ENCODE measurements at regions not wholly inside any gene's neighbourhood (a gene's known extent, or its start where the extent isn't known, plus 50 kb on each side); places are given as distances from the start of the nearest gene placed in this dataset.
"Not testable (repeated sequence)": the region's sequence is repeated elsewhere in the genome, so short reads cannot be mapped to it uniquely, and the experiment has no call there.

DNA sequence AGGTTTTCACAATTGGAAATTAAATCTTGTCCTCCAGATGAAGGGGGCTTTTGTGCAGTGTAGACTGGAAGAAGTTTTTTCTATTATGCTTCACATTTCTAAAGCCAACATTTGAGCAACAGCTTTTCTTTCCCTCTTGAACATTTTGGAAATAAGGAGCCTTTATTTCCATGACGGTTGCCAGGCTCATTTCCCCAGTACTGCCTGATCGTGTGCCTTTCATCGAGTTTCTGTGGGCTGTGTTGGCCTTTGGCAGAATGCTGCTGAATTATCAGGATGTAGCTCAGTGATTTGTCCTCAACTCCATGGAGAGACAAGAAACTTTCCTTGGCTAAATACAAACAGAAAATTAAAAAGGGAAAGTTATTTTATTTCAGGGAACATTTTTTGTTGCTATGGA, 314.8 kb upstream of the LRRC3B start:
- Histone ChIP-seq H3K27ac (no peak overlapping the region), H3K9ac (ENCODE audit: low read depth in 2 of 2, low read length in 2 of 2) (no peak overlapping the region), H3K36me3 (no peaks in the 10 kb centered on the region), H3K27me3 (no peaks in the 10 kb centered on the region), H3K4me1 (no peaks in the 10 kb centered on the region), H3K4me3 (no peak overlapping the region), H3K9me3 (no peaks in the 10 kb centered on the region)
- intact Hi-C loops (cut with DNase I) = no loop called here
- TF ChIP-seq, protein P1, sequence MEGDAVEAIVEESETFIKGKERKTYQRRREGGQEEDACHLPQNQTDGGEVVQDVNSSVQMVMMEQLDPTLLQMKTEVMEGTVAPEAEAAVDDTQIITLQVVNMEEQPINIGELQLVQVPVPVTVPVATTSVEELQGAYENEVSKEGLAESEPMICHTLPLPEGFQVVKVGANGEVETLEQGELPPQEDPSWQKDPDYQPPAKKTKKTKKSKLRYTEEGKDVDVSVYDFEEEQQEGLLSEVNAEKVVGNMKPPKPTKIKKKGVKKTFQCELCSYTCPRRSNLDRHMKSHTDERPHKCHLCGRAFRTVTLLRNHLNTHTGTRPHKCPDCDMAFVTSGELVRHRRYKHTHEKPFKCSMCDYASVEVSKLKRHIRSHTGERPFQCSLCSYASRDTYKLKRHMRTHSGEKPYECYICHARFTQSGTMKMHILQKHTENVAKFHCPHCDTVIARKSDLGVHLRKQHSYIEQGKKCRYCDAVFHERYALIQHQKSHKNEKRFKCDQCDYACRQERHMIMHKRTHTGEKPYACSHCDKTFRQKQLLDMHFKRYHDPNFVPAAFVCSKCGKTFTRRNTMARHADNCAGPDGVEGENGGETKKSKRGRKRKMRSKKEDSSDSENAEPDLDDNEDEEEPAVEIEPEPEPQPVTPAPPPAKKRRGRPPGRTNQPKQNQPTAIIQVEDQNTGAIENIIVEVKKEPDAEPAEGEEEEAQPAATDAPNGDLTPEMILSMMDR (IDR thresholded peaks at IDR 0.05) = no peak
- DNase-seq = no peak

DNA sequence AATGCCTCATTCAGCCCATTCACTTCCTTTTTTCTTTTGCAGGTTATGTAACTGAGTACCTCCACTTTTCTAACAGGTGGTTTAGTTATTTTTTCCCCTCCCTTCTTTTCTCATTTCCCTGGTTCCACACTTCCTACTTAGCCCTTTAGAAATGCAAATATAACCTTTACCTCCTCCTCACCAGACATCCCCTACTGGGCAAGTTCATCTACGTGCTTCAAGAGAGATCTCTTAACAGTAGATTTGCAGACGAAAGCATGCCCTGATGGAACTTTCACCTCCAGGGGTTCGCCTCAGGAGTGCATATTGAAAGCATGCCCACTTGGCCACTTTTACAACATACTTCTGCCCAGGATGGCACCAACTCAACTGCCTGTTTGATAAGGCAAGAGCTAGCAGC, 314.1 kb upstream of the LRRC3B start:
- Histone ChIP-seq H3K9ac (ENCODE audit: low read depth in 2 of 2, low read length in 2 of 2) (no peak overlapping the region), H3K27ac (no peak overlapping the region), H3K4me1 (no peaks in the 10 kb centered on the region), H3K4me3 (no peak overlapping the region), H3K36me3 (no peaks in the 10 kb centered on the region), H3K9me3 (no peaks in the 10 kb centered on the region), H3K27me3 (no peaks in the 10 kb centered on the region)
- intact Hi-C loops (cut with DNase I) = no loop called here
- DNase-seq = no peak
- TF ChIP-seq, protein P1 (IDR thresholded peaks at IDR 0.05) = no peak

DNA sequence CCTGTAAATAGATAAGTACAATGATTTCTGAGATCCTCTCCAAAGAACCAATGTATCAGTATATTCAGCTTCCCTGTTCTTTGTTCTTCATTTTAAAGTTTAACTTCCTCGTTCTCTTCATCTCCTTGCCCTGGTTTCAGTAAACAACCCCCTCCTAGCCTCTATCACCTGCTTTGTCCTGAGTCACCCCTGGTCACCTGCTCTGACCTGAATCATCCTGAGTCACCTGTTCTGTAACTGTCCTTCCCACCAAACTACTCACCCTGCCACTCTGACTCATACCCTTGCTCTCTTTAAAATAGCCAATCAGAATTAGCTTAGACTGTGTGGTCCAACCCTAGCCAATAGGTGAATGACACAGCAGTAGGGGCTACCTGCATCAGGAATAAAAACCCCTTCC, 313.0 kb upstream of the LRRC3B start:
- H3K4me1 ChIP-seq; DNase-seq; H3K4me3 ChIP-seq; H3K36me3 ChIP-seq; H3K27ac ChIP-seq; H3K27me3 ChIP-seq; H3K9me3 ChIP-seq; H3K9ac ChIP-seq (ENCODE audit: low read depth in 2 of 2, low read length in 2 of 2); intact Hi-C loops (cut with DNase I): not testable (repeated sequence)

DNA sequence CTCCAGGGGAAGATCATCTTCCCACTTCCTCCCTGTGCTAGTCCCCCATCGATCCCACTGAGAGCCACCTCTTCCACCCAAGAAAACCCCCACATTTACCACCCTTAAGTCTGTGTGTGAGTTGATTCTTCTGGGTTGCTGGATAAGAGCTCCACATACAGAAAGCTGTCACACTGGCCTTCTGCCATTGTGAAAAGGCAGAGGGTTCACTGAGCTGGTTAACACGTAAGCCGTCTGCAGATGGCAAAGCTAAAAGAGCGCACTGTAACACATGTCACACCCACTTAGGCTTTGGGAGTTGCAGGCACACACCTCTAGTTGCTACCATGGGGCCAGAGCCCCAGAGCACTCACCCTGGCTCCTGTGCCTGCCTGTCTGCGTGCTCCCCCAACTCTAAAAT, 309.8 kb upstream of the LRRC3B start:
- intact Hi-C loops (cut with DNase I) = no loop called here
- no peak overlapping the region for H3K4me3 ChIP-seq
- H3K36me3 ChIP-seq = no peaks in the 10 kb centered on the region
- no peak overlapping the region for H3K27ac ChIP-seq
- H3K9ac ChIP-seq (ENCODE audit: low read depth in 2 of 2, low read length in 2 of 2) = no peak overlapping the region
- no peaks in the 10 kb centered on the region for H3K4me1 ChIP-seq
- H3K27me3 ChIP-seq = no peaks in the 10 kb centered on the region
- H3K9me3 ChIP-seq = no peaks in the 10 kb centered on the region
- TF ChIP-seq, protein P1 (IDR thresholded peaks at IDR 0.05) = no peak
- no peak for DNase-seq

DNA sequence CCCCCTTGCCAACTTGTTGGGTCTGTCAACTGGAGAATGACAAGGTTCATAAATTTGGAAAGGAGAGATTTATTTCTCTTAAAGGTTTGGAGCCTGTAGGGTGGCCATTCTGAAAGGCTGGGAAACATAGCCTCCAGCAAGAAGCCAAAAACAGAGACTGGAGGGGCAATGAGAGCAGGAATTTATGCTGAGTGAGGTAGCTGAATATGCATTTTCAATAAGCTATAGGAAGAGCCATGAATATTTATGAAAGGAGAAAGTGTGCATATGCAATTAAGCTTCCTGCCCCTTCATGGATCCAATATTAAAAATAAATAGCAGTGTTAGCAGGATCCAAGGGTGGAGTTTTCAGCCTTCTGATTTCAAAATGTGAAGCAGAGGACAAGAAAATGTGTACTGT, 306.1 kb upstream of the LRRC3B start:
- H3K9me3 ChIP-seq = no peaks in the 10 kb centered on the region
- TF ChIP-seq, protein P1 (IDR thresholded peaks at IDR 0.05) = no peak
- DNase-seq = no peak
- H3K27ac ChIP-seq = no peak overlapping the region
- H3K27me3 ChIP-seq = no peaks in the 10 kb centered on the region
- no peaks in the 10 kb centered on the region for H3K36me3 ChIP-seq
- no peak overlapping the region for H3K4me3 ChIP-seq
- intact Hi-C loops (cut with DNase I) = no loop called here
- H3K9ac ChIP-seq (ENCODE audit: low read depth in 2 of 2, low read length in 2 of 2) = no peak overlapping the region
- H3K4me1 ChIP-seq = no peaks in the 10 kb centered on the region

DNA sequence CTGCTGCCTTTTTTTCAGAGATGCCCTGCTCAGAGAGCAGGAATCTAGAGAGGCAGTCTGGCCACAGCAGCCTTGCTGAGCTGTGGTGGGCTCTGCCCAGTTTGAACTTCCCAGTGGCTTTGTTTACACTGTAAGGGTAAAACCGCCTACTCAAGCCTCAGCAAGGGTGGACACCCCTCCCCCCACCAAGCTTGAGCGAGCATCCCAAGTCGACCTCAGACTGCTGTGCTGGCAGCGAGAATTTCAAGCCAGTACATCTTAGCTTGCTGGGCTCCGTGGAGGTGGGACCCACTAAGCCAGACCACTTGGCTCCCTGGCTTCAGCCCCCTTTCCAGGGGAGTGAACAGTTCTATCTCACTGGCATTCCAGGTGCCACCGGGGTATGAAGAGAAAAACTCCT, 298.8 kb upstream of the LRRC3B start:
- H3K4me3 ChIP-seq; H3K4me1 ChIP-seq; H3K9me3 ChIP-seq; DNase-seq; H3K27ac ChIP-seq; H3K9ac ChIP-seq (ENCODE audit: low read depth in 2 of 2, low read length in 2 of 2); H3K27me3 ChIP-seq; H3K36me3 ChIP-seq; intact Hi-C loops (cut with DNase I): not testable (repeated sequence)

DNA sequence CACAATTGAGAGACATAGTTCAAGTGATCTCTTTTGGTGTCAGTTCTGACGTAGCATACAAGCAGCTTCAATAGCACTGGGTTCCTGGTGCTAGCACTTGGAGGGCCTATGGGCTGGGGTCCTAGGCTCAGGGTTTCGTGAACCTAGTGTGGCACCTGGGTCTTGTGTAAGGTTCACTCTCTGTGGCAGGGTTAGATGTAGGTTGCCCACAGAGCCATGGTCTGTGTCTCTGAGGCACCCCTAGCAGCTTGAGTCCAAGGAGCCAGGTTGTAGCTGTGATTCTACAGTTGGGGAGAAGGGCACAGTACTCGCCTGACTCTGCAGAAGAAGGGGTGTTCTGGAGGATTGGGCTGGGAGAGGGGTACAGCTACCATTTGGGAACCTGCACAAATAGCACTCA, 282.6 kb upstream of the LRRC3B start:
- TF ChIP-seq, protein P1 (IDR thresholded peaks at IDR 0.05) = no peak
- no peak overlapping the region for H3K9ac ChIP-seq (ENCODE audit: low read depth in 2 of 2, low read length in 2 of 2)

More for the DNA sequence above, 282.6 kb upstream of the LRRC3B start:
- no peaks in the 10 kb centered on the region for H3K27me3 ChIP-seq
- H3K27ac ChIP-seq = no peak overlapping the region
- no peaks in the 10 kb centered on the region for H3K9me3 ChIP-seq
- H3K4me3 ChIP-seq = no peak overlapping the region
- H3K4me1 ChIP-seq = no peaks in the 10 kb centered on the region
- intact Hi-C loops (cut with DNase I) = no loop called here
- no peaks in the 10 kb centered on the region for H3K36me3 ChIP-seq
- no peak for DNase-seq
